GM19351 (cell line): ENCODE measurements at regions not wholly inside any gene's neighbourhood (a gene's known extent, or its start where the extent isn't known, plus 50 kb on each side); places are given as distances from the start of the nearest gene placed in this dataset.
A peak's percentile ranks its signal among the peaks of the same experiment; 100 is the strongest.

Experiments used
- ATAC-seq: cut with Tn5 transposase; IDR thresholded peaks from one replicate; pipeline ENCODE4 v1.9.1; 2021; ENCODE audit warnings: mild to moderate bottlenecking, moderate library complexity; ENCODE audit not compliant: unreplicated experiment

- ATAC-seq, result no peak
Measured at GRCh38 chr9:91151718-91152095, 210.0 kb downstream of the AUH start.

- ATAC-seq, result no peak
Measured at GRCh38 chr9:91154686-91155085, 207.0 kb downstream of the AUH start.

- no peak for ATAC-seq
Measured at GRCh38 chr9:91155181-91155580, 206.5 kb downstream of the AUH start.

GRCh38 chr9:91155746-91156376 is 205.9 kb downstream of the AUH start:
- ATAC-seq, result no peak

- no peak for ATAC-seq
Measured at GRCh38 chr9:91156451-91157234, 205.1 kb downstream of the AUH start.

- ATAC-seq, result no peak
Measured at GRCh38 chr9:91157883-91158282, 203.8 kb downstream of the AUH start.

- ATAC-seq, result no peak
Measured at GRCh38 chr9:91158286-91158685, 203.4 kb downstream of the AUH start.

- no peak for ATAC-seq
Measured at GRCh38 chr9:91158946-91159345, 202.8 kb downstream of the AUH start.

- no peak for ATAC-seq
Measured at GRCh38 chr9:91159664-91160121, 202.0 kb downstream of the AUH start.

GRCh38 chr9:91160181-91160580 is 201.5 kb downstream of the AUH start:
- no peak for ATAC-seq

- ATAC-seq, result no peak
Measured at GRCh38 chr9:91160599-91161464, 200.9 kb downstream of the AUH start.

GRCh38 chr9:91161465-91162300 is 200.0 kb downstream of the AUH start:
- no peak for ATAC-seq

GRCh38 chr9:91162311-91162710 is 199.4 kb downstream of the AUH start:
- ATAC-seq, result no peak

GRCh38 chr9:91162784-91163443 is 198.8 kb downstream of the AUH start:
- peak; percentile 78 for ATAC-seq

GRCh38 chr9:91163444-91163772 is 198.3 kb downstream of the AUH start:
- ATAC-seq, result no peak

- peak; percentile 32 for ATAC-seq
Measured at GRCh38 chr9:91163773-91164471, 197.8 kb downstream of the AUH start.
